Memory B cell (primary cell): ENCODE measurements at regions not wholly inside any gene's neighbourhood (a gene's known extent, or its start where the extent isn't known, plus 50 kb on each side); places are given as distances from the start of the nearest gene placed in this dataset.

Experiments used
- ATAC-seq: fragments of 150-1000 bp; cut with Tn5 transposase; 2 replicates; pipeline ENCODE4 v1.10.0; 2021; ENCODE audit warnings: low read depth, mild to moderate bottlenecking, moderate library complexity
- DNase-seq, 2 donors: peaks; one replicate each; pipeline ENCODE4 v3.0.0; 2022; ENCODE audit warnings: low spot score in 2 of 2
- H3K27ac Mint-ChIP-seq: one replicate; pipeline ENCODE4 v1.8.0; 2022; ENCODE audit warnings: mild to moderate bottlenecking, moderate library complexity, mixed read lengths
- H3K27me3 Mint-ChIP-seq: one replicate; pipeline ENCODE4 v1.8.0; 2022; ENCODE audit warnings: mixed read lengths
- H3K36me3 Mint-ChIP-seq: one replicate; pipeline ENCODE4 v1.8.0; 2022; ENCODE audit warnings: mild to moderate bottlenecking, mixed read lengths
- H3K4me1 Mint-ChIP-seq: one replicate; pipeline ENCODE4 v1.8.0; 2022; ENCODE audit warnings: mixed read lengths
- H3K4me3 Mint-ChIP-seq: one replicate; pipeline ENCODE4 v1.8.0; 2022; ENCODE audit warnings: mild to moderate bottlenecking, moderate library complexity, mixed read lengths
- H3K9me3 Mint-ChIP-seq: one replicate; pipeline ENCODE4 v1.8.0; 2022; ENCODE audit warnings: mixed read lengths

GRCh38 chr4:157929486-157929885 is 243.3 kb downstream of the GASK1B start:
- no peak for ATAC-seq

GRCh38 chr4:157918036-157918832 is 254.6 kb downstream of the GASK1B start:
- peaks cover 5% of the 10 kb centered on the region for H3K9me3 Mint-ChIP-seq
- ATAC-seq, result no peak
- DNase-seq, result no peak
- H3K4me1 Mint-ChIP-seq, result no peaks in the 10 kb centered on the region
- H3K27ac Mint-ChIP-seq, result no peak overlapping the region
- H3K4me3 Mint-ChIP-seq, result no peak overlapping the region
- no peaks in the 10 kb centered on the region for H3K36me3 Mint-ChIP-seq
- no peaks in the 10 kb centered on the region for H3K27me3 Mint-ChIP-seq

More at GRCh38 chr4:157929486-157929885, 243.3 kb downstream of the GASK1B start:
- Mint-ChIP-seq H3K4me1 (no peaks in the 10 kb centered on the region), H3K36me3 (no peaks in the 10 kb centered on the region), H3K27me3 (no peaks in the 10 kb centered on the region), H3K9me3 (peaks cover 3% of the 10 kb centered on the region), H3K27ac (no peak overlapping the region), H3K4me3 (no peak overlapping the region)
- no peak for DNase-seq

GRCh38 chr4:157912212-157912611 is 260.6 kb downstream of the GASK1B start:
- Mint-ChIP-seq H3K27ac (no peak overlapping the region), H3K4me1 (no peaks in the 10 kb centered on the region), H3K4me3 (no peak overlapping the region), H3K36me3 (no peaks in the 10 kb centered on the region), H3K9me3 (no peaks in the 10 kb centered on the region), H3K27me3 (no peaks in the 10 kb centered on the region)
- DNase-seq, result no peak
- ATAC-seq, result no peak

GRCh38 chr4:157911662-157912061 is 261.2 kb downstream of the GASK1B start:
- no peak overlapping the region for H3K4me3 Mint-ChIP-seq
- no peak for DNase-seq
- no peaks in the 10 kb centered on the region for H3K36me3 Mint-ChIP-seq
- no peak for ATAC-seq
- no peaks in the 10 kb centered on the region for H3K9me3 Mint-ChIP-seq
- H3K4me1 Mint-ChIP-seq, result no peaks in the 10 kb centered on the region
- H3K27ac Mint-ChIP-seq, result no peak overlapping the region
- H3K27me3 Mint-ChIP-seq, result no peaks in the 10 kb centered on the region

- Mint-ChIP-seq H3K4me1 (no peaks in the 10 kb centered on the region), H3K9me3 (no peaks in the 10 kb centered on the region), H3K27ac (no peak overlapping the region), H3K4me3 (no peak overlapping the region), H3K36me3 (no peaks in the 10 kb centered on the region), H3K27me3 (no peaks in the 10 kb centered on the region)
- DNase-seq (no peak), ATAC-seq (no peak)
Measured at GRCh38 chr4:157908691-157909090, 264.1 kb downstream of the GASK1B start.

GRCh38 chr4:157908031-157908430 is 264.8 kb downstream of the GASK1B start:
- DNase-seq (no peak), ATAC-seq (no peak)
- Mint-ChIP-seq H3K36me3 (no peaks in the 10 kb centered on the region), H3K9me3 (no peaks in the 10 kb centered on the region), H3K27ac (no peak overlapping the region), H3K27me3 (no peaks in the 10 kb centered on the region), H3K4me3 (no peak overlapping the region), H3K4me1 (no peaks in the 10 kb centered on the region)

- no peak for ATAC-seq
- Mint-ChIP-seq H3K4me3 (no peak overlapping the region), H3K27ac (no peak overlapping the region), H3K36me3 (no peaks in the 10 kb centered on the region), H3K27me3 (no peaks in the 10 kb centered on the region), H3K9me3 (no peaks in the 10 kb centered on the region), H3K4me1 (no peaks in the 10 kb centered on the region)
- DNase-seq, result no peak
Measured at GRCh38 chr4:157907226-157907946, 265.4 kb downstream of the GASK1B start.

GRCh38 chr4:157898836-157899605 is 273.8 kb downstream of the GASK1B start:
- H3K9me3 Mint-ChIP-seq, result peaks cover 3% of the 10 kb centered on the region
- H3K36me3 Mint-ChIP-seq, result no peaks in the 10 kb centered on the region
- no peak overlapping the region for H3K27ac Mint-ChIP-seq
- H3K4me3 Mint-ChIP-seq, result no peak overlapping the region
- no peak for ATAC-seq
- no peaks in the 10 kb centered on the region for H3K27me3 Mint-ChIP-seq
- H3K4me1 Mint-ChIP-seq, result no peaks in the 10 kb centered on the region
- no peak for DNase-seq

GRCh38 chr4:157897855-157898370 is 274.9 kb downstream of the GASK1B start:
- H3K4me1 Mint-ChIP-seq, result no peaks in the 10 kb centered on the region
- ATAC-seq, result no peak
- H3K4me3 Mint-ChIP-seq, result no peak overlapping the region
- DNase-seq, result no peak
- no peak overlapping the region for H3K27ac Mint-ChIP-seq
- H3K36me3 Mint-ChIP-seq, result no peaks in the 10 kb centered on the region
- no peaks in the 10 kb centered on the region for H3K27me3 Mint-ChIP-seq
- peaks cover 3% of the 10 kb centered on the region for H3K9me3 Mint-ChIP-seq

- Mint-ChIP-seq H3K9me3 (peaks cover 3% of the 10 kb centered on the region), H3K4me3 (no peak overlapping the region), H3K27me3 (no peaks in the 10 kb centered on the region), H3K4me1 (no peaks in the 10 kb centered on the region), H3K27ac (no peak overlapping the region), H3K36me3 (no peaks in the 10 kb centered on the region)
- ATAC-seq (no peak), DNase-seq (no peak)
Measured at GRCh38 chr4:157896726-157897125, 276.1 kb downstream of the GASK1B start.

GRCh38 chr4:157895205-157895604 is 277.6 kb downstream of the GASK1B start:
- H3K4me3 Mint-ChIP-seq, result no peak overlapping the region
- no peaks in the 10 kb centered on the region for H3K36me3 Mint-ChIP-seq
- DNase-seq (no peak), ATAC-seq (no peak)
- no peak overlapping the region for H3K27ac Mint-ChIP-seq
- H3K9me3 Mint-ChIP-seq, result peaks cover 3% of the 10 kb centered on the region
- H3K4me1 Mint-ChIP-seq, result no peaks in the 10 kb centered on the region
- H3K27me3 Mint-ChIP-seq, result no peaks in the 10 kb centered on the region

- no peaks in the 10 kb centered on the region for H3K4me1 Mint-ChIP-seq
- no peak overlapping the region for H3K27ac Mint-ChIP-seq
- H3K9me3 Mint-ChIP-seq, result no peaks in the 10 kb centered on the region
- DNase-seq (no peak), ATAC-seq (no peak)
- H3K36me3 Mint-ChIP-seq, result no peaks in the 10 kb centered on the region
- no peak overlapping the region for H3K4me3 Mint-ChIP-seq
- H3K27me3 Mint-ChIP-seq, result no peaks in the 10 kb centered on the region
Measured at GRCh38 chr4:157889788-157890187, 283.0 kb downstream of the GASK1B start.

GRCh38 chr4:157888281-157888680 is 284.5 kb downstream of the GASK1B start:
- no peak for DNase-seq
- Mint-ChIP-seq H3K36me3 (no peaks in the 10 kb centered on the region), H3K4me1 (no peaks in the 10 kb centered on the region), H3K9me3 (no peaks in the 10 kb centered on the region), H3K4me3 (no peak overlapping the region), H3K27me3 (no peaks in the 10 kb centered on the region), H3K27ac (no peak overlapping the region)
- ATAC-seq, result no peak

- H3K27ac Mint-ChIP-seq, result no peak overlapping the region
- no peaks in the 10 kb centered on the region for H3K36me3 Mint-ChIP-seq
- H3K4me1 Mint-ChIP-seq, result no peaks in the 10 kb centered on the region
- H3K9me3 Mint-ChIP-seq, result no peaks in the 10 kb centered on the region
- no peak for DNase-seq
- ATAC-seq, result no peak
- no peak overlapping the region for H3K4me3 Mint-ChIP-seq
- H3K27me3 Mint-ChIP-seq, result no peaks in the 10 kb centered on the region
Measured at GRCh38 chr4:157887316-157887715, 285.5 kb downstream of the GASK1B start.
